ENCODE measurements at regions not wholly inside any gene's neighbourhood (a gene's known extent, or its start where the extent isn't known, plus 50 kb on each side); places are given as distances from the start of the nearest gene placed in this dataset.

- H3F3A ChIP-seq (ENCODE audit: control insufficient read depth, insufficient read depth), result no peaks in the 10 kb centered on the region
- no peak overlapping the region for H3K4me3 ChIP-seq (ENCODE audit: low read length)
- no peaks in the 10 kb centered on the region for H3K9me2 ChIP-seq (replicated peaks; ENCODE audit: control insufficient read depth, low read length)
- no peaks in the 10 kb centered on the region for H4K20me1 ChIP-seq (ENCODE audit: control insufficient read depth, insufficient read depth, low read depth, low read length)
- H3K27ac ChIP-seq (ENCODE audit: low read depth, low read length), result no peak overlapping the region
- H3K36me3 ChIP-seq (ENCODE audit: control insufficient read depth, low read length), result no peaks in the 10 kb centered on the region
- no peaks in the 10 kb centered on the region for H3K79me2 ChIP-seq (ENCODE audit: control insufficient read depth, low read length)
- H3K4me2 ChIP-seq (ENCODE audit: low read length), result no peak overlapping the region
- H3K9me3 ChIP-seq (ENCODE audit: control insufficient read depth, insufficient read depth, low read length), result no peaks in the 10 kb centered on the region
- TF ChIP-seq EZH2phosphoT487 (IDR thresholded peaks at IDR 0.05; ENCODE audit: borderline replicate concordance, low read length), result no peak
- TF ChIP-seq, protein P1, sequence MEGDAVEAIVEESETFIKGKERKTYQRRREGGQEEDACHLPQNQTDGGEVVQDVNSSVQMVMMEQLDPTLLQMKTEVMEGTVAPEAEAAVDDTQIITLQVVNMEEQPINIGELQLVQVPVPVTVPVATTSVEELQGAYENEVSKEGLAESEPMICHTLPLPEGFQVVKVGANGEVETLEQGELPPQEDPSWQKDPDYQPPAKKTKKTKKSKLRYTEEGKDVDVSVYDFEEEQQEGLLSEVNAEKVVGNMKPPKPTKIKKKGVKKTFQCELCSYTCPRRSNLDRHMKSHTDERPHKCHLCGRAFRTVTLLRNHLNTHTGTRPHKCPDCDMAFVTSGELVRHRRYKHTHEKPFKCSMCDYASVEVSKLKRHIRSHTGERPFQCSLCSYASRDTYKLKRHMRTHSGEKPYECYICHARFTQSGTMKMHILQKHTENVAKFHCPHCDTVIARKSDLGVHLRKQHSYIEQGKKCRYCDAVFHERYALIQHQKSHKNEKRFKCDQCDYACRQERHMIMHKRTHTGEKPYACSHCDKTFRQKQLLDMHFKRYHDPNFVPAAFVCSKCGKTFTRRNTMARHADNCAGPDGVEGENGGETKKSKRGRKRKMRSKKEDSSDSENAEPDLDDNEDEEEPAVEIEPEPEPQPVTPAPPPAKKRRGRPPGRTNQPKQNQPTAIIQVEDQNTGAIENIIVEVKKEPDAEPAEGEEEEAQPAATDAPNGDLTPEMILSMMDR (IDR thresholded peaks at IDR 0.05; ENCODE audit: low read depth, low read length, poor library complexity, severe bottlenecking), result no peak
- H3K27me3 ChIP-seq (ENCODE audit: control insufficient read depth, low read length), result no peaks in the 10 kb centered on the region
- no peaks in the 10 kb centered on the region for H3K4me1 ChIP-seq (ENCODE audit: control insufficient read depth, low read length)
Observed at GRCh38 chr16:79662669-79663313, 62.3 kb upstream of the MAF start.

DNA sequence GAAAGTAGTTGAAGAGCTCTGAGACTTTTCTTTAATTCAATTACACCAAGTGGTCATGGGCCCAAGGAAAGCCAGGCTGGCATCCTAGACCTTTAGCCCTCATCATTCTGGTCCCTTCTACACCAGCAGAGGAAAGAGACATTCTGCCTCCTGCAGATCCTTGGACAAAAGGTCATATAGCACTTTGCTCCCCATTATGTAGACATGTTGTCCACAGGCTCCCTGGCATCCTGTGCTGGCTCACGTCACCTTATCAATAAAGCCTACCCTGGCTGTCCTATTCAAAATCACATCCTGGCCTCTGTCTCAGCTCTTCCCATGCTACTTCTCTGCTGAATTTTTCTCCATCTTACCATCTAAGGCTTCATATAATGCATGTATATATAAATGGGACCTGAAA lies 61.6 kb upstream of the MAF start:
- no peak overlapping the region for H3K4me3 ChIP-seq (ENCODE audit: low read length)
- no peaks in the 10 kb centered on the region for H3F3A ChIP-seq (ENCODE audit: control insufficient read depth, insufficient read depth)
- no peaks in the 10 kb centered on the region for H3K9me3 ChIP-seq (ENCODE audit: control insufficient read depth, insufficient read depth, low read length)
- H3K36me3 ChIP-seq (ENCODE audit: control insufficient read depth, low read length), result no peaks in the 10 kb centered on the region
- H4K20me1 ChIP-seq (ENCODE audit: control insufficient read depth, insufficient read depth, low read depth, low read length), result no peaks in the 10 kb centered on the region
- no peaks in the 10 kb centered on the region for H3K27me3 ChIP-seq (ENCODE audit: control insufficient read depth, low read length)
- H3K9me2 ChIP-seq (replicated peaks; ENCODE audit: control insufficient read depth, low read length), result no peaks in the 10 kb centered on the region
- no peak overlapping the region for H3K27ac ChIP-seq (ENCODE audit: low read depth, low read length)
- no peaks in the 10 kb centered on the region for H3K4me1 ChIP-seq (ENCODE audit: control insufficient read depth, low read length)
- H3K79me2 ChIP-seq (ENCODE audit: control insufficient read depth, low read length), result no peaks in the 10 kb centered on the region
- TF ChIP-seq EZH2phosphoT487 (IDR thresholded peaks at IDR 0.05; ENCODE audit: borderline replicate concordance, low read length), result no peak
- TF ChIP-seq, protein P1 (IDR thresholded peaks at IDR 0.05; ENCODE audit: low read depth, low read length, poor library complexity, severe bottlenecking), result no peak
- no peak overlapping the region for H3K4me2 ChIP-seq (ENCODE audit: low read length)

DNA sequence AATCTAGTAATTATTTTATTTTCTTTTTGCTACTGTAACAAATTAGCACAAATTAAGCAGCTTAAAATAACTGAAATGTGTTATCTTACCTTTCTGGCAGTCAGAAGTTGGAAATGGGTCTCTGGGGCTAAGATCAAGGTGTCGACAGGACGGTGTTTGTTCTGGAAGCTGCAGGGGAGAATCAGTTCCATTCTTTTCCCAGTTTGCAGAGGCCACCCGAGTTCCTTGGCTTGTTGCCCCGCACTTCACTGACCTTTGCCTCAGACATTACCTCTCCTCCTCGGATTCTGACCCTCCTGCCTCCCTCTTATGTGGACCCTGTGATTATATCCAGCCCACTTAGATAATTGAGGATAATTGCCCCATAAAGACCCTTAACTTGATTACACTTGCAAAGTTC lies 61.0 kb upstream of the MAF start:
- Histone ChIP-seq H3K4me3 (ENCODE audit: low read length) (no peak overlapping the region), H3K36me3 (ENCODE audit: control insufficient read depth, low read length) (no peaks in the 10 kb centered on the region), H3K79me2 (ENCODE audit: control insufficient read depth, low read length) (no peaks in the 10 kb centered on the region), H3K9me2 (replicated peaks; ENCODE audit: control insufficient read depth, low read length) (no peaks in the 10 kb centered on the region), H3F3A (ENCODE audit: control insufficient read depth, insufficient read depth) (no peaks in the 10 kb centered on the region), H3K27me3 (ENCODE audit: control insufficient read depth, low read length) (no peaks in the 10 kb centered on the region), H3K4me1 (ENCODE audit: control insufficient read depth, low read length) (no peaks in the 10 kb centered on the region), H4K20me1 (ENCODE audit: control insufficient read depth, insufficient read depth, low read depth, low read length) (no peaks in the 10 kb centered on the region), H3K9me3 (ENCODE audit: control insufficient read depth, insufficient read depth, low read length) (no peaks in the 10 kb centered on the region), H3K27ac (ENCODE audit: low read depth, low read length) (no peak overlapping the region), H3K4me2 (ENCODE audit: low read length) (no peak overlapping the region)
- TF ChIP-seq EZH2phosphoT487 (IDR thresholded peaks at IDR 0.05; ENCODE audit: borderline replicate concordance, low read length), result no peak
- TF ChIP-seq, protein P1 (IDR thresholded peaks at IDR 0.05; ENCODE audit: low read depth, low read length, poor library complexity, severe bottlenecking), result no peak

Data from DOHH2 (cell line).